PC-3 (cell line): ENCODE measurements at regions not wholly inside any gene's neighbourhood (a gene's known extent, or its start where the extent isn't known, plus 50 kb on each side); places are given as distances from the start of the nearest gene placed in this dataset.

ENCODE experiments used
- ATAC-seq: fragments of 200-7000 bp; cut with Tn5 transposase; 2 replicates; pipeline ENCODE4 v1.9.1; 2020; ENCODE audit warnings: mild to moderate bottlenecking, moderate library complexity
- BruUV-seq: library from RNA; stranded (reverse); fragments of 400-500 nt; replicated peaks from 2 replicates; lab custom pipeline; 2021; lab: Mats Ljungman, UMichigan
- CTCF ChIA-PET: fragments of 300-600 bp; sonication (Branson Sonifier 250); formaldehyde crosslinking; loops from one replicate; lab custom pipeline; 2022; ENCODE audit warnings: antibody characterized with exemption; lab: Charles Lee
- POLR2A ChIA-PET: fragments of 300-600 bp; sonication (Branson Sonifier 250); formaldehyde crosslinking; loops from one replicate; lab custom pipeline; 2022; ENCODE audit warnings: antibody characterized with exemption; ENCODE audit not compliant: unreplicated experiment; lab: Charles Lee
- DNase-seq: peaks from one replicate; pipeline ENCODE4 v3.0.0-alpha.2; 2015
- H2AFZ ChIP-seq: fragments of 300-600 bp; sonication (generic); 2 replicates; pipeline ENCODE4 v1.6.0; 2016; ENCODE audit warnings: antibody characterized with exemption, low read length
- H3F3A ChIP-seq: fragments of 300-600 bp; sonication (generic); one replicate; pipeline ENCODE4 v1.6.0; 2017; ENCODE audit warnings: antibody characterized with exemption, low read length, control low read depth, mild to moderate bottlenecking; ENCODE audit not compliant: unreplicated experiment
- H3K27ac ChIP-seq: fragments of 300-600 bp; sonication (generic); 2 replicates; pipeline ENCODE4 v1.5.1; 2016; ENCODE audit warnings: mild to moderate bottlenecking, low read length
- H3K27me3 ChIP-seq: fragments of 300-600 bp; sonication (generic); 2 replicates; pipeline ENCODE4 v1.6.1; 2016; ENCODE audit warnings: low read length, mixed read lengths
- H3K36me3 ChIP-seq: fragments of 300-600 bp; sonication (generic); 2 replicates; pipeline ENCODE4 v1.6.1; 2016; ENCODE audit warnings: low read depth, mixed run types, low read length, mixed read lengths
- H3K4me1 ChIP-seq: fragments of 300-600 bp; sonication (generic); 2 replicates; pipeline ENCODE4 v1.5.1; 2016; ENCODE audit warnings: low read length; ENCODE audit not compliant: insufficient read depth
- H3K4me2 ChIP-seq: fragments of 300-600 bp; sonication (generic); 2 replicates; pipeline ENCODE4 v1.6.0; 2016; ENCODE audit warnings: low read length
- H3K4me3 ChIP-seq: fragments of 300-600 bp; sonication (generic); 2 replicates; pipeline ENCODE4 v1.5.1; 2016; ENCODE audit warnings: mild to moderate bottlenecking, low read length, mixed read lengths
- H3K79me2 ChIP-seq: fragments of 300-600 bp; sonication (generic); 2 replicates; pipeline ENCODE4 v1.6.1; 2017; ENCODE audit warnings: low read length, mixed read lengths
- H3K9ac ChIP-seq: fragments of 300-600 bp; sonication (generic); 2 replicates; pipeline ENCODE4 v1.6.0; 2016; ENCODE audit warnings: mild to moderate bottlenecking, low read length
- H3K9me2 ChIP-seq: fragments of 300-600 bp; sonication (generic); replicated peaks from 2 replicates; pipeline ENCODE4 v1.6.1; 2016; ENCODE audit warnings: mixed run types, low read length, mixed read lengths
- H3K9me3 ChIP-seq: fragments of 300-600 bp; sonication (generic); 2 replicates; pipeline ENCODE4 v1.6.1; 2016; ENCODE audit warnings: low read length, mixed read lengths
- H4K20me1 ChIP-seq: fragments of 300-600 bp; sonication (generic); 2 replicates; pipeline ENCODE4 v1.6.1; 2016; ENCODE audit warnings: low read length, mixed read lengths
- CTCF ChIP-seq: fragments of 300-600 bp; sonication (generic); conservative IDR thresholded peaks from 2 replicates; pipeline ENCODE4 v1.5.1; 2017; ENCODE audit warnings: antibody characterized with exemption, low read depth, mild to moderate bottlenecking, low read length
- EZH2 ChIP-seq: fragments of 300-600 bp; sonication (generic); IDR thresholded peaks from one replicate; pipeline ENCODE4 v1.6.1; 2017; ENCODE audit warnings: antibody characterized with exemption, mild to moderate bottlenecking, low read length; ENCODE audit not compliant: unreplicated experiment
- EZH2phosphoT487 ChIP-seq: fragments of 300-600 bp; sonication (generic); IDR thresholded peaks from 2 replicates; pipeline ENCODE4 v1.6.1; 2018; ENCODE audit warnings: mild to moderate bottlenecking, antibody characterized with exemption, low read length, borderline replicate concordance
- intact Hi-C: fragments of 100-400 bp; cut with micrococcal nuclease; formaldehyde crosslinking; loops from 2 replicates; pipeline ENCODE4 v1.9.0; 2023

DNA sequence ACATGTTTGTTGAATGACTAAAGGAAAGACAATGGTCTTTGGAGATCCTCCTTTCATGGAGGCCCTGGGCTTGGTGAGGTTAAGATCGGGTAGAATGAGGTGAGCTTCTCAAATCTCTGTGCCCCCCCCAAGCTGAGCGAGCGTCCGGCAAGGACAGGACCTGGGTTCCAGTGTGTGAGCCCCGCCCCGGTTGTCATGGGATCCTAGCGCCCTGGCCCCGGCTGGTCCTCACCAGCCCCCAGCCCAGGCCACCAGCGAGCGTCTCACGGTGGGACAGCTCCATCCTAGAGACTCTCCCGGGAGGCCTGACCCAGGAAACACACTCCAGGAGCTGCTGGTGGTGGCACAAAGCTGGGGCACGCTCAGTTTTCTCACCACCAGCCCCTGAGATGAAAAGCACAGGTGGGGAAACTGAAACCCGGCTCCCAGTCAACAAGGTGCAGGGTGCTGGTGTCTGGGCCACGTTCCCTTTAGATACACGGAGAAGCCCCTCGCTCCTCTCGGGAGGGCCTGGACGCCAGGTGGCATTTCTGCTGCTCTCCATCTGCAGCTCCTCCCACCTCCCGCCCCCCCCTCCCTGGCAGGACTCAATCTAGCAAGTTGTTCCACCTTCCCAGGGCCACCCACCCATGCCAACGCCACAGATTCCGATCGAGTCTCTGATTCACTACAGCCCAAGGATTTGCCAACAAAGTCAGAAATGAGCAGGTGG, 131.3 kb upstream of the PPP1R26 start:
- ATAC-seq (no peak), DNase-seq (no peak)
- Histone ChIP-seq H3K4me3 (no peak overlapping the region), H3K4me1 (no peaks in the 10 kb centered on the region), H3F3A (no peaks in the 10 kb centered on the region), H3K9me3 (no peaks in the 10 kb centered on the region), H3K36me3 (no peaks in the 10 kb centered on the region; the same call in 1 of the 2 replicates), H4K20me1 (no peaks in the 10 kb centered on the region), H3K79me2 (no peaks in the 10 kb centered on the region), H3K4me2 (no peak overlapping the region), H3K9me2 (no peaks in the 10 kb centered on the region), H3K27ac (no peak overlapping the region), H3K9ac (no peak overlapping the region), H2AFZ (no peak overlapping the region), H3K27me3 (peaks cover 21% of the 10 kb centered on the region; the same call in 1 of the 2 replicates)
- intact Hi-C loops = no loop called here
- no peak for TF ChIP-seq CTCF
- no peak for TF ChIP-seq EZH2
- no peak for TF ChIP-seq EZH2phosphoT487
- ChIA-PET CTCF (interaction anchor here (0.5 kb wide), 1 partner anchor 108 kb away, joined by 4 read pairs; no protein-coding TSS in a partner anchor), POLR2A (no interaction called here)
- BruUV-seq = no TSS peak

DNA sequence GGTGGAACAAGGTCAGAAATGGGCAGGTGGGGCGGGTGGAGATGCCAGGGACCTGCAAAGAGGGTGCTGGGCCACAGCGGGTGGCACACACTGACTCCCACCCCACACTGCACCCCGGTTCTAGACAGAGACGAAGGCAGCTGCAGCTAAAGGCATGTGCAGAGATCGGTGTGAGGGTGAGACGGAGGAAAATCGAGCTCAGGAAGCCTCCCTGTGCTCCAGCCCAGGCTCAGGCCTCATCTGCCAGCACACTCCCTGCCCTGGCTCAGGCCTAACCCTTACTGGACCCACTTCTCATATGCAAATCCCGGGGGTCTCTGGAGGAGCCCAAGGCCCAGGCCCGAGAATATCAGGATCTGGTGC, 130.8 kb upstream of the PPP1R26 start:
- TF ChIP-seq CTCF (no peak), EZH2 (no peak)
- H3K4me1 ChIP-seq = no peaks in the 10 kb centered on the region
- intact Hi-C loops = no loop called here
- H3K27ac ChIP-seq = no peak overlapping the region
- H3K4me2 ChIP-seq = no peak overlapping the region
- CTCF ChIA-PET = no interaction called here
- H3K27me3 ChIP-seq = peaks cover 21% of the 10 kb centered on the region; the same call in 1 of the 2 replicates
- no peak overlapping the region for H3K4me3 ChIP-seq
- H3K9ac ChIP-seq = no peak overlapping the region
- H4K20me1 ChIP-seq = no peaks in the 10 kb centered on the region
- no peaks in the 10 kb centered on the region for H3K9me2 ChIP-seq
- DNase-seq (no peak), ATAC-seq (no peak)
- POLR2A ChIA-PET = no interaction called here
- H3K9me3 ChIP-seq = no peaks in the 10 kb centered on the region
- H3K36me3 ChIP-seq = no peaks in the 10 kb centered on the region; the same call in 1 of the 2 replicates
- BruUV-seq = no TSS peak
- no peaks in the 10 kb centered on the region for H3F3A ChIP-seq
- no peaks in the 10 kb centered on the region for H3K79me2 ChIP-seq
- no peak overlapping the region for H2AFZ ChIP-seq

- H3K9me2 ChIP-seq = no peaks in the 10 kb centered on the region
- H3K4me3 ChIP-seq = no peak overlapping the region
- no peaks in the 10 kb centered on the region for H3K36me3 ChIP-seq
- ATAC-seq (no peak), DNase-seq (no peak)
- H3K9me3 ChIP-seq = no peaks in the 10 kb centered on the region
- intact Hi-C loops = no loop called here
- TF ChIP-seq EZH2phosphoT487 (no peak), CTCF (no peak)
- H3K9ac ChIP-seq = no peak overlapping the region
- no TSS peak for BruUV-seq
- H4K20me1 ChIP-seq = no peaks in the 10 kb centered on the region
- ChIA-PET POLR2A (no interaction called here), CTCF (no interaction called here)
- H3K27ac ChIP-seq = no peak overlapping the region
- peaks cover 21% of the 10 kb centered on the region; the same call in 1 of the 2 replicates for H3K27me3 ChIP-seq
- H2AFZ ChIP-seq = no peak overlapping the region
- no peak overlapping the region for H3K4me2 ChIP-seq
- no peaks in the 10 kb centered on the region for H3K79me2 ChIP-seq
- H3F3A ChIP-seq = no peaks in the 10 kb centered on the region
- no peaks in the 10 kb centered on the region for H3K4me1 ChIP-seq
Measured at GRCh38 chr9:135349212-135350002, 130.2 kb upstream of the PPP1R26 start.
